NCI-H1105 (cell line): ENCODE measurements at regions not wholly inside any gene's neighbourhood (a gene's known extent, or its start where the extent isn't known, plus 50 kb on each side); places are given as distances from the start of the nearest gene placed in this dataset.
"Not testable (repeated sequence)": the region's sequence is repeated elsewhere in the genome, so short reads cannot be mapped to it uniquely, and the experiment has no call there.

ENCODE experiments used
- DNase-seq: peaks from one replicate; lab custom pipeline; 2025; lab: John Stamatoyannopoulos, UW

- DNase-seq, result no peak
Observed at GRCh38 chr11:45407226-45407625, 121.1 kb upstream of the SYT13 start.

- DNase-seq, result no peak
Observed at GRCh38 chr11:45405916-45406670, 120.0 kb upstream of the SYT13 start.

- not testable (repeated sequence) for DNase-seq
Observed at GRCh38 chr11:45403521-45403920, 117.4 kb upstream of the SYT13 start.

GRCh38 chr11:45402049-45402630 is 116.0 kb upstream of the SYT13 start:
- DNase-seq, result no peak

- no peak for DNase-seq
Observed at GRCh38 chr11:45400591-45400990, 114.5 kb upstream of the SYT13 start.

GRCh38 chr11:45399166-45399565 is 113.0 kb upstream of the SYT13 start:
- no peak for DNase-seq

- DNase-seq, result no peak
Observed at GRCh38 chr11:45398325-45398724, 112.2 kb upstream of the SYT13 start.

- DNase-seq, result no peak
Observed at GRCh38 chr11:45396394-45396793, 110.3 kb upstream of the SYT13 start.

- no peak for DNase-seq
Observed at GRCh38 chr11:45395947-45396346, 109.8 kb upstream of the SYT13 start.

GRCh38 chr11:45395421-45395820 is 109.3 kb upstream of the SYT13 start:
- DNase-seq, result no peak

- no peak for DNase-seq
Observed at GRCh38 chr11:45394294-45395085, 108.3 kb upstream of the SYT13 start.

GRCh38 chr11:45393826-45394225 is 107.7 kb upstream of the SYT13 start:
- no peak for DNase-seq

- no peak for DNase-seq
Observed at GRCh38 chr11:45393334-45393733, 107.2 kb upstream of the SYT13 start.

GRCh38 chr11:45392591-45393091 is 106.5 kb upstream of the SYT13 start:
- no peak for DNase-seq

- DNase-seq, result no peak
Observed at GRCh38 chr11:45392154-45392553, 106.0 kb upstream of the SYT13 start.

GRCh38 chr11:45391168-45391850 is 105.2 kb upstream of the SYT13 start:
- DNase-seq, result no peak

- no peak for DNase-seq
Observed at GRCh38 chr11:45390407-45390806, 104.3 kb upstream of the SYT13 start.

- no peak for DNase-seq
Observed at GRCh38 chr11:45388472-45388871, 102.3 kb upstream of the SYT13 start.

GRCh38 chr11:45387885-45388284 is 101.7 kb upstream of the SYT13 start:
- DNase-seq, result not testable (repeated sequence)

GRCh38 chr11:45386972-45387371 is 100.8 kb upstream of the SYT13 start:
- peak; percentile 59 for DNase-seq

- DNase-seq, result no peak
Observed at GRCh38 chr11:45385844-45386243, 99.7 kb upstream of the SYT13 start.

GRCh38 chr11:45385423-45385822 is 99.3 kb upstream of the SYT13 start:
- no peak for DNase-seq
